CD14-positive monocyte (primary cell): ENCODE measurements at regions not wholly inside any gene's neighbourhood (a gene's known extent, or its start where the extent isn't known, plus 50 kb on each side); places are given as distances from the start of the nearest gene placed in this dataset.

Source experiments
- DNase-seq, 3 donors: peaks; one replicate each; pipeline ENCODE4 v3.0.0-alpha.2; 2011 to 2022
- H2AFZ ChIP-seq: 2 replicates; pipeline ENCODE4 v1.6.0; 2012; ENCODE audit warnings: mild to moderate bottlenecking, low read depth, low read length, inconsistent platforms; ENCODE audit not compliant: insufficient read depth, poor library complexity, severe bottlenecking
- H3K27ac ChIP-seq, 2 donors: 1 replicate in 1 of 2; 2 replicates in 1 of 2; pipeline ENCODE4 v1.5.1; 2012 to 2013; ENCODE audit warnings: low read length in 2 of 2, control low read depth in 1 of 2, inconsistent platforms in 1 of 2, low read depth in 1 of 2, mild to moderate bottlenecking in 1 of 2
- H3K27me3 ChIP-seq, 2 donors: one replicate each; pipeline versions ENCODE4 v1.6.0 to v1.6.1; 2011 to 2013; ENCODE audit warnings: low read length in 2 of 2; ENCODE audit not compliant: control insufficient read depth in 2 of 2, insufficient read depth in 2 of 2
- H3K36me3 ChIP-seq, 2 donors: replicated peaks in 1 of 2; 1 replicate in 1 of 2; 2 replicates in 1 of 2; pipeline versions ENCODE4 v1.5.1 to v1.6.1; 2012 to 2013; ENCODE audit warnings: low read length in 2 of 2, control low read depth in 1 of 2, inconsistent platforms in 1 of 2, mild to moderate bottlenecking in 1 of 2; ENCODE audit not compliant: insufficient read depth in 2 of 2, control insufficient read depth in 1 of 2
- H3K4me1 ChIP-seq, 2 donors: 1 replicate in 1 of 2; 2 replicates in 1 of 2; pipeline versions ENCODE4 v1.5.1 to v1.6.1; 2012 to 2013; ENCODE audit warnings: low read length in 2 of 2, control low read depth in 1 of 2, inconsistent platforms in 1 of 2, mild to moderate bottlenecking in 1 of 2, moderate library complexity in 1 of 2; ENCODE audit not compliant: insufficient read depth in 2 of 2, control insufficient read depth in 1 of 2
- H3K4me2 ChIP-seq: replicated peaks from 2 replicates; pipeline ENCODE3; 2012; ENCODE audit warnings: low read length, moderate library complexity, mild to moderate bottlenecking; ENCODE audit not compliant: poor library complexity, severe bottlenecking; ENCODE audit errors: extremely low read depth
- H3K4me3 ChIP-seq, 3 experiments: fragments of 200-600 bp in 1 of 3; sonication (generic) in 1 of 3; replicated peaks in 1 of 3; 1 replicate in 2 of 3; 2 replicates in 1 of 3; pipeline ENCODE4 v1.5.1; 2011 to 2013; ENCODE audit warnings: low read length in 3 of 3, mild to moderate bottlenecking in 3 of 3, control low read depth in 2 of 3, low read depth in 2 of 3, inconsistent platforms in 1 of 3, moderate library complexity in 1 of 3
- H3K79me2 ChIP-seq: 2 replicates; pipeline ENCODE4 v1.6.0; 2012; ENCODE audit warnings: mild to moderate bottlenecking, control low read depth, inconsistent platforms, low read length, moderate library complexity; ENCODE audit not compliant: insufficient read depth
- H3K9ac ChIP-seq: 2 replicates; pipeline ENCODE4 v1.6.0; 2017; ENCODE audit warnings: low read length, mild to moderate bottlenecking; ENCODE audit not compliant: insufficient read depth, poor library complexity, severe bottlenecking
- H3K9me3 ChIP-seq, 2 donors: replicated peaks in 1 of 2; 1 replicate in 1 of 2; 2 replicates in 1 of 2; pipeline versions ENCODE4 v1.5.1 to v1.6.1; 2012 to 2013; ENCODE audit warnings: low read length in 2 of 2, control low read depth in 1 of 2; ENCODE audit not compliant: control insufficient read depth in 1 of 2, insufficient read depth in 1 of 2
- H4K20me1 ChIP-seq: 2 replicates; pipeline ENCODE4 v1.6.0; 2012; ENCODE audit warnings: mild to moderate bottlenecking, low read length, control low read depth, moderate library complexity; ENCODE audit not compliant: insufficient read depth
- H3K27ac Mint-ChIP-seq, 7 donors: one replicate each; pipeline ENCODE4 v1.8.0; 2020; ENCODE audit warnings: mild to moderate bottlenecking in 7 of 7, mixed read lengths in 7 of 7, moderate library complexity in 6 of 7, inconsistent platforms in 2 of 7
- H3K27me3 Mint-ChIP-seq, 3 donors: one replicate each; pipeline ENCODE4 v1.8.0; 2021 to 2022; ENCODE audit warnings: low read depth in 3 of 3, mild to moderate bottlenecking in 3 of 3, mixed read lengths in 3 of 3, moderate library complexity in 3 of 3, inconsistent platforms in 1 of 3
- H3K36me3 Mint-ChIP-seq, 2 donors: one replicate each; pipeline ENCODE4 v1.8.0; 2020; ENCODE audit warnings: mixed read lengths in 2 of 2, inconsistent platforms in 1 of 2, mild to moderate bottlenecking in 1 of 2
- H3K4me1 Mint-ChIP-seq: one replicate; pipeline ENCODE4 v1.8.0; 2020; ENCODE audit warnings: mild to moderate bottlenecking, mixed read lengths
- H3K4me3 Mint-ChIP-seq, 2 donors: one replicate each; pipeline ENCODE4 v1.8.0; 2020; ENCODE audit warnings: mild to moderate bottlenecking in 2 of 2, mixed read lengths in 2 of 2, moderate library complexity in 1 of 2
- H3K9me3 Mint-ChIP-seq, 7 donors: one replicate each; pipeline ENCODE4 v1.8.0; 2020 to 2022; ENCODE audit warnings: mixed read lengths in 7 of 7, mild to moderate bottlenecking in 6 of 7, moderate library complexity in 6 of 7, inconsistent platforms in 2 of 7
- WGBS: methylation state at CpG from one replicate; pipeline ENCODE4 v1.1.5; 2013; ENCODE audit warnings: missing lambda C conversion rate; ENCODE audit not compliant: insufficient coverage; 5-methylcytosine and 5-hydroxymethylcytosine counted together
- intact Hi-C, 2 donors: fragments of 100-400 bp; cut with micrococcal nuclease; formaldehyde crosslinking; loops; one replicate each; pipeline versions ENCODE4 v1.15.0 to v1.15.1; 2023
- TF ChIP-seq, protein P1 (sequence below): fragments of 200-600 bp; IDR thresholded peaks from one replicate; pipeline ENCODE4 v1.8.0; 2022; ENCODE audit warnings: antibody characterized with exemption, mild to moderate bottlenecking

DNA sequence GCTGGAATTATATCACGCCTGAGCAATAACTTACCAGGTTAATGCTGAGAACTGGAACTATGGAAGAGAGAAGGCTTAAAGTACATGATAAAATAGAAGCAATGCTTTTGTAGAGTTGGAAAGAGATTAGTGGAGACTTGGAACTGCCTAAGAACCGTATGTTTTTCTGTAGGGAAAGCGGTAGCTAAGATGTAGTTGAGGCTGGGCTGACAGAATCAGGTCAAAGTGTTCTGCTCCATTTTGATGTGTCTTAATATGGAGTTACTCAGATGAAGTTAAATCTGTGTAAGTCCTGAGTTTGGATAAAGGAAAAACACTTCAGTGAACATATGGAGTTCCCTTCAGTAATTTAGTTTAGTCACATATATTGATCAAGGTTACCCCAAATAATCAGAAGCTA, 860.9 kb upstream of the CXADR start:
- WGBS = 100% methylated on average over 3 of the region's 3 CpGs
- no peak overlapping the region for H3K27ac Mint-ChIP-seq
- TF ChIP-seq, protein P1, sequence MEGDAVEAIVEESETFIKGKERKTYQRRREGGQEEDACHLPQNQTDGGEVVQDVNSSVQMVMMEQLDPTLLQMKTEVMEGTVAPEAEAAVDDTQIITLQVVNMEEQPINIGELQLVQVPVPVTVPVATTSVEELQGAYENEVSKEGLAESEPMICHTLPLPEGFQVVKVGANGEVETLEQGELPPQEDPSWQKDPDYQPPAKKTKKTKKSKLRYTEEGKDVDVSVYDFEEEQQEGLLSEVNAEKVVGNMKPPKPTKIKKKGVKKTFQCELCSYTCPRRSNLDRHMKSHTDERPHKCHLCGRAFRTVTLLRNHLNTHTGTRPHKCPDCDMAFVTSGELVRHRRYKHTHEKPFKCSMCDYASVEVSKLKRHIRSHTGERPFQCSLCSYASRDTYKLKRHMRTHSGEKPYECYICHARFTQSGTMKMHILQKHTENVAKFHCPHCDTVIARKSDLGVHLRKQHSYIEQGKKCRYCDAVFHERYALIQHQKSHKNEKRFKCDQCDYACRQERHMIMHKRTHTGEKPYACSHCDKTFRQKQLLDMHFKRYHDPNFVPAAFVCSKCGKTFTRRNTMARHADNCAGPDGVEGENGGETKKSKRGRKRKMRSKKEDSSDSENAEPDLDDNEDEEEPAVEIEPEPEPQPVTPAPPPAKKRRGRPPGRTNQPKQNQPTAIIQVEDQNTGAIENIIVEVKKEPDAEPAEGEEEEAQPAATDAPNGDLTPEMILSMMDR = no peak
- Histone ChIP-seq H3K27ac (no peak overlapping the region), H3K79me2 (no peaks in the 10 kb centered on the region), H3K9ac (no peak overlapping the region), H3K4me3 (no peak overlapping the region), H3K36me3 (no peaks in the 10 kb centered on the region), H3K4me2 (no peak overlapping the region), H4K20me1 (no peaks in the 10 kb centered on the region), H2AFZ (no peak overlapping the region), H3K9me3 (no peaks in the 10 kb centered on the region), H3K4me1 (no peaks in the 10 kb centered on the region), H3K27me3 (no peaks in the 10 kb centered on the region)
- intact Hi-C loops = no loop called here
- no peak overlapping the region for H3K4me3 Mint-ChIP-seq
- H3K9me3 Mint-ChIP-seq = peaks cover 0 to 8% (median 2%) of the 10 kb centered on the region in 7 donors
- H3K4me1 Mint-ChIP-seq = no peaks in the 10 kb centered on the region
- no peaks in the 10 kb centered on the region for H3K27me3 Mint-ChIP-seq
- H3K36me3 Mint-ChIP-seq = no peaks in the 10 kb centered on the region
- DNase-seq = no peak

DNA sequence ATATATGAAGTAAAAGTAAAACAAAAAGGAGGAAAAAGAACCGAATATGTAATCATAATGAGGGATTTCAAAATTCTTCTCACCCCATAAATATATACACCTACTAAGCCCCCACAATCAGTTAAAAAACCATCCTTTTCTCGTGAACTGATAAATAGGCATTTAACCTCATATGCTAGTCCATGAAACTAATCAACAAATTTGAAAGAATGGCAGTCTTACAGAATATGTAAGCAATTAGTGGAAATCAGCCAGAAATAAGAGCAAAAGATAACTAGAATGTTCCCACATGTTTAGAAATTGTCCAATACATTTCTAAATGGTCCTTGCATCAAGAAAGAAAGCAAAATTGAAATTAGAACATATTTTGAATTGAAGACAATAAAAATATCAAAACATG, 849.4 kb upstream of the CXADR start:
- TF ChIP-seq, protein P1 = no peak
- H3K79me2 ChIP-seq = no peaks in the 10 kb centered on the region
- H4K20me1 ChIP-seq = no peaks in the 10 kb centered on the region
- intact Hi-C loops = no loop called here
- H3K4me1 Mint-ChIP-seq = no peaks in the 10 kb centered on the region
- no peaks in the 10 kb centered on the region for H3K36me3 ChIP-seq
- no peak for DNase-seq
- no peak overlapping the region for H3K4me2 ChIP-seq
- no peaks in the 10 kb centered on the region for H3K27me3 ChIP-seq
- peaks cover 0 to 14% (median 4%) of the 10 kb centered on the region in 7 donors for H3K9me3 Mint-ChIP-seq
- H3K27ac ChIP-seq = no peak overlapping the region
- no peak overlapping the region for H3K4me3 Mint-ChIP-seq
- H3K9ac ChIP-seq = no peak overlapping the region
- no peaks in the 10 kb centered on the region for H3K36me3 Mint-ChIP-seq
- H3K27ac Mint-ChIP-seq = no peak overlapping the region
- no peak overlapping the region for H3K4me3 ChIP-seq
- H3K4me1 ChIP-seq = no peaks in the 10 kb centered on the region
- H3K9me3 ChIP-seq = peaks cover 5 to 8% of the 10 kb centered on the region in 2 donors
- H3K27me3 Mint-ChIP-seq = no peaks in the 10 kb centered on the region
- whole genome bisulfite sequencing = no CpG with 5 or more reads among the region's 2 CpGs
- no peak overlapping the region for H2AFZ ChIP-seq
